MM.1S (cell line): ENCODE measurements at regions not wholly inside any gene's neighbourhood (a gene's known extent, or its start where the extent isn't known, plus 50 kb on each side); places are given as distances from the start of the nearest gene placed in this dataset.

Experiments
- DNase-seq: peaks from one replicate; pipeline ENCODE4 v3.0.0-alpha.2; 2015
- H2AFZ ChIP-seq: fragments of 300-600 bp; sonication (generic); 2 replicates; pipeline ENCODE4 v1.6.0; 2016; ENCODE audit warnings: antibody characterized with exemption, low read length
- H3F3A ChIP-seq: fragments of 300-600 bp; sonication (generic); 2 replicates; pipeline ENCODE4 v1.6.1; 2016; ENCODE audit warnings: mild to moderate bottlenecking, antibody characterized with exemption, low read length, moderate library complexity, mixed read lengths; ENCODE audit not compliant: insufficient read depth
- H3K27ac ChIP-seq: fragments of 300-600 bp; sonication (generic); 2 replicates; pipeline ENCODE4 v1.5.1; 2016; ENCODE audit warnings: mild to moderate bottlenecking, low read length
- H3K27me3 ChIP-seq: fragments of 300-600 bp; sonication (generic); replicated peaks from 2 replicates; pipeline ENCODE4 v1.6.0; 2016; ENCODE audit warnings: low read length; ENCODE audit not compliant: insufficient read depth
- H3K36me3 ChIP-seq: fragments of 300-600 bp; sonication (generic); replicated peaks from 2 replicates; pipeline ENCODE4 v1.6.1; 2016; ENCODE audit warnings: mild to moderate bottlenecking, low read length, mixed read lengths; ENCODE audit not compliant: insufficient read depth
- H3K4me1 ChIP-seq: fragments of 300-600 bp; sonication (generic); 2 replicates; pipeline ENCODE4 v1.6.1; 2016; ENCODE audit warnings: low read length, mixed read lengths
- H3K4me2 ChIP-seq: fragments of 300-600 bp; sonication (generic); 2 replicates; pipeline ENCODE4 v1.6.0; 2016; ENCODE audit warnings: low read depth, low read length
- H3K4me3 ChIP-seq: fragments of 300-600 bp; sonication (generic); 2 replicates; pipeline ENCODE4 v1.5.1; 2016; ENCODE audit warnings: low read length, mixed read lengths
- H3K79me2 ChIP-seq: fragments of 300-600 bp; sonication (generic); 2 replicates; pipeline ENCODE4 v1.6.1; 2016; ENCODE audit warnings: mixed run types, low read length, mixed read lengths
- H3K9ac ChIP-seq: fragments of 300-600 bp; sonication (generic); 2 replicates; pipeline ENCODE4 v1.6.1; 2016; ENCODE audit warnings: low read length, mixed read lengths
- H3K9me2 ChIP-seq: fragments of 300-600 bp; sonication (generic); replicated peaks from 2 replicates; pipeline ENCODE4 v1.6.1; 2016; ENCODE audit warnings: mild to moderate bottlenecking, low read length, mixed read lengths; ENCODE audit not compliant: insufficient read depth
- H3K9me3 ChIP-seq: fragments of 300-600 bp; sonication (generic); replicated peaks from 2 replicates; pipeline ENCODE4 v1.6.1; 2016; ENCODE audit warnings: mild to moderate bottlenecking, low read length, mixed read lengths; ENCODE audit not compliant: insufficient read depth
- H4K20me1 ChIP-seq: fragments of 300-600 bp; sonication (generic); 2 replicates; pipeline ENCODE4 v1.6.1; 2016; ENCODE audit warnings: mild to moderate bottlenecking, low read length, moderate library complexity, mixed read lengths; ENCODE audit not compliant: insufficient read depth
- CTCF ChIP-seq: fragments of 300-600 bp; sonication (generic); IDR thresholded peaks from 2 replicates; pipeline ENCODE4 v1.5.1; 2016; ENCODE audit warnings: antibody characterized with exemption, low read length, mixed read lengths
- EZH2 ChIP-seq: fragments of 300-600 bp; sonication (generic); optimal IDR thresholded peaks from 2 replicates; pipeline ENCODE3; 2017; ENCODE audit warnings: low read depth, mild to moderate bottlenecking, antibody characterized with exemption, low read length, mixed read lengths
- EZH2phosphoT487 ChIP-seq: fragments of 300-600 bp; sonication (generic); IDR thresholded peaks from 2 replicates; pipeline ENCODE4 v1.6.1; 2018; ENCODE audit warnings: antibody characterized with exemption, low read length

GRCh38 chr17:70483624-70484023 lies 314.3 kb downstream of the KCNJ2 start:
- Histone ChIP-seq H3F3A (no peaks in the 10 kb centered on the region), H4K20me1 (no peaks in the 10 kb centered on the region), H3K9ac (no peak overlapping the region), H3K9me2 (no peaks in the 10 kb centered on the region), H3K36me3 (no peaks in the 10 kb centered on the region), H3K27me3 (no peaks in the 10 kb centered on the region), H3K9me3 (no peaks in the 10 kb centered on the region), H3K4me1 (no peaks in the 10 kb centered on the region), H3K4me2 (no peak overlapping the region), H3K27ac (no peak overlapping the region), H3K4me3 (no peak overlapping the region), H3K79me2 (no peaks in the 10 kb centered on the region), H2AFZ (no peak overlapping the region)
- TF ChIP-seq EZH2phosphoT487 = no peak
- no peak for TF ChIP-seq EZH2
- no peak for TF ChIP-seq CTCF
- DNase-seq = no peak

GRCh38 chr17:70484050-70484449 lies 314.7 kb downstream of the KCNJ2 start:
- H3K9me3 ChIP-seq = no peaks in the 10 kb centered on the region
- no peaks in the 10 kb centered on the region for H3F3A ChIP-seq
- no peak overlapping the region for H3K9ac ChIP-seq
- no peaks in the 10 kb centered on the region for H3K36me3 ChIP-seq
- H3K9me2 ChIP-seq = no peaks in the 10 kb centered on the region
- no peak for DNase-seq
- H3K4me3 ChIP-seq = no peak overlapping the region
- no peaks in the 10 kb centered on the region for H3K79me2 ChIP-seq
- H2AFZ ChIP-seq = no peak overlapping the region
- no peak overlapping the region for H3K4me2 ChIP-seq
- TF ChIP-seq CTCF (no peak), EZH2 (no peak), EZH2phosphoT487 (no peak)
- no peaks in the 10 kb centered on the region for H3K27me3 ChIP-seq
- H4K20me1 ChIP-seq = no peaks in the 10 kb centered on the region
- no peaks in the 10 kb centered on the region for H3K4me1 ChIP-seq
- H3K27ac ChIP-seq = no peak overlapping the region

GRCh38 chr17:70484496-70484895 lies 315.2 kb downstream of the KCNJ2 start:
- Histone ChIP-seq H3K9me3 (no peaks in the 10 kb centered on the region), H3K36me3 (no peaks in the 10 kb centered on the region), H2AFZ (no peak overlapping the region), H3K4me2 (no peak overlapping the region), H3K79me2 (no peaks in the 10 kb centered on the region), H3K27me3 (no peaks in the 10 kb centered on the region), H3K4me3 (no peak overlapping the region), H3K4me1 (no peaks in the 10 kb centered on the region), H3K9ac (no peak overlapping the region), H3K27ac (no peak overlapping the region), H4K20me1 (no peaks in the 10 kb centered on the region), H3F3A (no peaks in the 10 kb centered on the region), H3K9me2 (no peaks in the 10 kb centered on the region)
- DNase-seq = no peak
- TF ChIP-seq EZH2 (no peak), EZH2phosphoT487 (no peak), CTCF (no peak)
